ENCODE measurements at regions not wholly inside any gene's neighbourhood (a gene's known extent, or its start where the extent isn't known, plus 50 kb on each side); places are given as distances from the start of the nearest gene placed in this dataset.

GRCh38 chr10:100654782-100655325, 90.5 kb upstream of the PAX2 start:
- no peak for TF ChIP-seq ARNT (IDR thresholded peaks at IDR 0.05)
- TF ChIP-seq, protein P1, sequence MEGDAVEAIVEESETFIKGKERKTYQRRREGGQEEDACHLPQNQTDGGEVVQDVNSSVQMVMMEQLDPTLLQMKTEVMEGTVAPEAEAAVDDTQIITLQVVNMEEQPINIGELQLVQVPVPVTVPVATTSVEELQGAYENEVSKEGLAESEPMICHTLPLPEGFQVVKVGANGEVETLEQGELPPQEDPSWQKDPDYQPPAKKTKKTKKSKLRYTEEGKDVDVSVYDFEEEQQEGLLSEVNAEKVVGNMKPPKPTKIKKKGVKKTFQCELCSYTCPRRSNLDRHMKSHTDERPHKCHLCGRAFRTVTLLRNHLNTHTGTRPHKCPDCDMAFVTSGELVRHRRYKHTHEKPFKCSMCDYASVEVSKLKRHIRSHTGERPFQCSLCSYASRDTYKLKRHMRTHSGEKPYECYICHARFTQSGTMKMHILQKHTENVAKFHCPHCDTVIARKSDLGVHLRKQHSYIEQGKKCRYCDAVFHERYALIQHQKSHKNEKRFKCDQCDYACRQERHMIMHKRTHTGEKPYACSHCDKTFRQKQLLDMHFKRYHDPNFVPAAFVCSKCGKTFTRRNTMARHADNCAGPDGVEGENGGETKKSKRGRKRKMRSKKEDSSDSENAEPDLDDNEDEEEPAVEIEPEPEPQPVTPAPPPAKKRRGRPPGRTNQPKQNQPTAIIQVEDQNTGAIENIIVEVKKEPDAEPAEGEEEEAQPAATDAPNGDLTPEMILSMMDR (CRISPR knock-in tag; IDR thresholded peaks at IDR 0.05): no peak
- no peak for TF ChIP-seq TOE1 (CRISPR knock-in tag; IDR thresholded peaks at IDR 0.05)
- TF ChIP-seq CHD4 (IDR thresholded peaks at IDR 0.05; ENCODE audit: borderline replicate concordance, low read length): no peak
- no peak for TF ChIP-seq ATF3 (CRISPR knock-in tag; IDR thresholded peaks at IDR 0.05)
- TF ChIP-seq ARID2 (CRISPR knock-in tag; IDR thresholded peaks at IDR 0.05; ENCODE audit: borderline replicate concordance): no peak
- no peak for TF ChIP-seq BRF2 (CRISPR knock-in tag; IDR thresholded peaks at IDR 0.05)

Measured in HepG2 (cell line).